SHP77 treated with DMSO at 0.1 percent for 48 hours (cell line): ENCODE measurements at regions not wholly inside any gene's neighbourhood (a gene's known extent, or its start where the extent isn't known, plus 50 kb on each side); places are given as distances from the start of the nearest gene placed in this dataset.

Experiments used
- DNase-seq: peaks from one replicate; lab custom pipeline; 2025; lab: John Stamatoyannopoulos, UW

DNA sequence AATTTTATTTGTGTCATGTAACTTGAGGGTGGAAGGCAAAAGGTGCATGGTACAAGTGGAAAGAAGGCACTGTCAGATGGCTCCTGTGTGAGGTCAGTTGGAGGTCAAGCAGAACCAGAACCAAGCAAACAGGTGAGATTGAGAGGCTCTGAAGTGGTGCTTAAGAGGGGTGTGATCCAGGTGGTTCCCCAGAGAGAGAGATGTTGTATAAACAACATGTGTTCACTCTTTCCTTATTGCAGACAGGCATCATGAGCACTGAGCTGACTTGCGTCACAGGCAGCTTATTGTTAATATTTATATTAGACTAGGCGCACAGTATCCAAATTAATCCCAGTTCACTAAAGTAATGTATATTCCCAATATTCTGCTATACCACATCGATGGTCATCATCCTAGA lies 56.8 kb downstream of the CXCL13 start:
- peak; percentile 48 for DNase-seq
